ENCODE measurements at regions not wholly inside any gene's neighbourhood (a gene's known extent, or its start where the extent isn't known, plus 50 kb on each side); places are given as distances from the start of the nearest gene placed in this dataset.

GRCh38 chr3:95781598-95781997 is 1032.8 kb upstream of the EPHA6 start:
- no peak for TF ChIP-seq GATA2 (IDR thresholded peaks at IDR 0.05; ENCODE audit: low read depth, low read length)
- TF ChIP-seq GATA3 (IDR thresholded peaks at IDR 0.05; ENCODE audit: low read depth, low read length), result no peak
